HepG2 (cell line): ENCODE measurements at regions not wholly inside any gene's neighbourhood (a gene's known extent, or its start where the extent isn't known, plus 50 kb on each side); places are given as distances from the start of the nearest gene placed in this dataset.

Source experiments
- ELF4 ChIP-seq: sonication (generic); formaldehyde crosslinking; IDR thresholded peaks from 2 replicates; pipeline ENCODE4 v1.5.0; 2020; ENCODE audit warnings: missing genetic modification reagents, mild to moderate bottlenecking, moderate library complexity, borderline replicate concordance
- KAT7 ChIP-seq: IDR thresholded peaks from 2 replicates; pipeline ENCODE4 v1.6.1; 2018; ENCODE audit warnings: borderline replicate concordance, missing compliant biosample characterization
- PPARG ChIP-seq: conservative IDR thresholded peaks from 2 replicates; pipeline ENCODE4 v1.6.1; 2016; ENCODE audit warnings: missing biosample characterization, missing genetic modification reagents
- RARA ChIP-seq: IDR thresholded peaks from 2 replicates; pipeline ENCODE4 v1.6.1; 2016; ENCODE audit warnings: missing genetic modification reagents, missing compliant biosample characterization
- SOX6 ChIP-seq, 2 experiments: fragments of 450-650 bp in 1 of 2; sonication (generic) in 1 of 2; formaldehyde crosslinking in 1 of 2; IDR thresholded peaks; 2 replicates each; pipeline versions ENCODE4 v1.4.0 to v1.6.1; 2017 to 2020; ENCODE audit warnings: antibody characterized with exemption in 1 of 2, mild to moderate bottlenecking in 1 of 2, missing genetic modification reagents in 1 of 2
- ZNF318 ChIP-seq: sonication (generic); formaldehyde crosslinking; IDR thresholded peaks from 2 replicates; pipeline ENCODE4 v1.4.0; 2020; ENCODE audit warnings: mild to moderate bottlenecking, missing genetic modification reagents
- ZNF326 ChIP-seq: sonication (generic); formaldehyde crosslinking; IDR thresholded peaks from 2 replicates; pipeline ENCODE4 v1.4.0; 2020; ENCODE audit warnings: missing genetic modification reagents, borderline replicate concordance

- TF ChIP-seq ZNF318 (no peak), ELF4 (CRISPR knock-in tag) (no peak), PPARG (CRISPR knock-in tag) (no peak), RARA (CRISPR knock-in tag) (no peak), SOX6 (IDR thresholded peaks at IDR 0.05) (no peak), SOX6 (CRISPR knock-in tag; IDR thresholded peaks at IDR 0.05) (no peak), KAT7 (CRISPR knock-in tag) (no peak), ZNF326 (CRISPR knock-in tag) (no peak)
Measured at GRCh38 chr17:12489325-12489724, 176.4 kb upstream of the MYOCD start (continued).
